NCI-H69 (cell line): ENCODE measurements at regions not wholly inside any gene's neighbourhood (a gene's known extent, or its start where the extent isn't known, plus 50 kb on each side); places are given as distances from the start of the nearest gene placed in this dataset.
"Not testable (repeated sequence)": the region's sequence is repeated elsewhere in the genome, so short reads cannot be mapped to it uniquely, and the experiment has no call there.

Source experiments
- DNase-seq: peaks from one replicate; lab custom pipeline; 2025; lab: John Stamatoyannopoulos, UW

DNA sequence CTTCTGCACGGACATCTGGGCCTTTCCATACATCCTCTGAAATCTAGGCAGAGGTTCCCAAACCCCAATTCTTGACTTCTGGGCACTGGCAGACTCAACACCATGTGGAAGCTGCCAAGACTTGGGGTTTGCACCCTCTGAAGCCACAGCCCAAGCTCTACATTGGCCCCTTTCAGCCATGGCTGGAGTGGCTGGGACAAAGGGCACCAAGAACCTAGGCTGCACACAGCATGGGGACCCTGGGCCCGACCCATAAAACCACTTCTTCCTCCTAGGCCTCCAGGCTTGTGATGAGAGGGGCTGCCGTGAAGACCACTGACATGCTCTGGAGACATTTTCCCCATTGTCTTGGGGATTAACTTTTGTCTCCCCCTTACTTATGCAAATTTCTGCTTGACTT, 158.0 kb downstream of the GNAI1 start:
- not testable (repeated sequence) for DNase-seq

DNA sequence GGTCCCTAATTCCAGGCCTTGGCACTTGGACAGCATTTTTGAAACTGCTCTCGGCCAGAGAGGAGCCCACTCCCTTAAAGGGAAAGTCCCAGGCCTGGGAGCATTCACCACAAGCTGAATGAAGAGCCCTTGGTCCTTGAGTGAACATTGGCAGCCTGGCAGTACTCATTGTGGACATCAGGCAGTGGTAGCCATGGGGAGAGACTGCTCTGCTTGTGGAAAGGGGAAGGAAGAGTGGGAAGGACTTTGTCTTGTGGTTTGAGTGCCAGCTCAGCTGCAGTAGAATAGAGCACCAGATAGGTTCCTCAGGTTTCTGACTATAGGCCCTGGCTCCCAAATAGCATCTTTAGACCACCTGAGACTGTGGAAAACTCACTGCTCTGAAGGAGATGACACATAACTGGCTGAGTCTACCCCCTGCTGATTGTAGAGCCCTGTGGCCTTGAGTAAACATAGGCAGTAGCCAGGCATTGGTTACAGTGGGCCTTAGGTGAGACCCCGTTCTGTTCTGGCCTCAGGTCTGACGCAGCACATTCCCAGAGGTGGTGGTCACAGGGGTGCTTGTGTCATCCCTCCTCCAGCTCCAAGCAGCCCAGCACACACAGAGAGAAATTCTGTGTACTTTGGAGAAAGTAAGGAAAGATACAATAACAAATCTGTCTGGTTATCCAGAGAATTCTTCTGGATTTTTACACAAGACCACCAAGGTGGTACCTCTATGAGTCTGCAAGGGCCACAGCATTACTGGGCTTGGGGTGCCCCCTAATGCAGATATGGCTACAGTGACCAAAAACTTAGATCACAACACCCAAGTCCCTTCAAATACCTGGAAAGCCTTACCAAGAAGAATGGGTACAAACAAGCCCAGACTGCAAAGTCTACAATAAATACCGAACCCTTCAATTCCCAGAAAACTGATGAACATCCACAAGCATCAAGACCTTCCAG, 153.8 kb downstream of the GNAI1 start:
- DNase-seq, result peak; percentile 32

DNA sequence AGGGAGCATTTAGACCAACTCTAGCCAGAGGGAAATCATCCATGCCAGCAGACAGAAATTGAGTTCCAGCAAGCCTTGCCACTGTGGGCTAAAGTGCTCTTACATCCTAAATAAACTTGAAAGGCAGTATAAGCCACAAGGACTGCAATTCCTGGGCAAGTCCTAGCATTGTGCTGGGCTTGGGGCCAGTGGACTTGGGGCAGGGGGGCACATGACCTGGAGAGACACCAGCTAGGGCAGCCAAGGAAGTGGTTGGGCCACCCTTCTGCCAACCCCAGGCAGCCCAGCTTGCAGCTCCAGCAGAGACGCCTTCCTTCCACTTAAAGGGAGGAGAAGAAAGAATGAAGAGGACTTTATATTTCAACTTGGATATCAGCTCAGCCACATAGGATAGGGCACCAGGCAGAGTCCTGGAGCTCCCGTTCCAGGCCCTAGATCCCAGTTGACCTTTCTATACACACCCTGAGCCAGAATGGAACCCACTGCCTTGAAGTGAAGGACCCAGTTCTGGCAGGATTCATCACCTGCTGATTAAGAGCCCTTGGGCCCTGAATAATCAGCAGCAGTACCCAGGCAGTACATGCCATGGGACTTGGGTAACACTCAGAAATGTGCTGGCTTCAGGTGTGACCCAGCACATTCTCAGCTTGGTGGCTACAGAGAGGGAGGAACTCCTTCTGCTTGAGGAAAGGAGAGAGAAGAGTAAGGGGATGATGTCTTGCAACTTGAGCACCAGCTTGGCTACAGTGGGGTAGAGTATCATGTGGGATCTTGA, 153.0 kb downstream of the GNAI1 start:
- no peak for DNase-seq

DNA sequence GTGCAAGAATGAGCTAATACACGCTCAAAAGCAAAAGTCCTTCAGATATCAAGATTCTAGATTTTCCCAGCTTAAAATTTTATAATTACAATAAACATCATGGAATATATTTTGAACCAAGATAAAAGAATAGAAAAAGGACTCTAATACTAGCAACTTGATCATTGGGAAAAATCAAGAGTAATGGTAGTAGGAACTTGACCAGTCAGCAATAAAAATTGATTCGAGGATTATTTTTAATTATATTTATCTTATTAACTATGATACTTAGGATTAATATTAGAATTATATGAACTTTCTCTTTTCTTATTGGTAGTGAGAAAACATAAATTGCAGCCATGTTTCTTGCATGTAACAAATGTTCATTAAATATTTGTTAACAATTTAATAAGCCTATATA, 152.0 kb downstream of the GNAI1 start:
- DNase-seq, result no peak

DNA sequence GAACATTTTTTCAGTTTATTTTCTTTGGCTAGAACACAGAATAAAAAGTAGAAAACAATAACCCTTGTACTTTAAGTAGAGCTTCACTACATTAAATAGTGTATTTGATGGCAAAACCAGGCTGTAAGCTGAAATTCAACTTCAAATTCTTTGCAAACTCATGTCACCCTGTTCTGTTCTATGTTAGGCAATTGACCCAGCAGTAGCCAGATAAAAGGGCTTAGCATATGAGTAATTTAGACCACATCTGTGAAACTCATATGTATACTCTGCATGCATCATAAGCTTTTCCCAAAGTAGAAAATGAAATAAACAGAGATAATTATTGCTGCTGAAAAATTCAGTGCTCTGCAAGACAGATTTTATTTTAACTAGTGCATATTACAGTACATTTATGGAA, 150.2 kb downstream of the GNAI1 start:
- peak; percentile 22 for DNase-seq

DNA sequence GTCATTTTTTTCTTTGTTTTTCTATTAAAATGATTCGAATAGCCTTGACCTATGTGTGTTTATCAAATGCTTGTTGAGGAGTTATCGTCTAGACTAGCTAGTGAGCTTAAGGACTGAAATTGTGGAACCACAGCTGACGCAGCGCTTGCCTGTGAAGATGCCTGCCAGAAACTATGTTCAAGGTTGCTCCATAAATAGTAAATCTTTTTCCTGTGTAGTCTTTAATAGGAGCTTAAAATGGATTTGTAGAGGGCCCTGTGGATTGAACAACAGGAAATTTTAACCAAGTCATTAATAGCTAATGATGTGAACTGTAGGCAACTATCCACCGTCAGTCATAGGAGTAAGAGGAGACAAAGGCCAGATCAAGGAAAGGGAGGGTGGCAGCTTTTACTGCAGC, 145.1 kb downstream of the GNAI1 start:
- no peak for DNase-seq

DNA sequence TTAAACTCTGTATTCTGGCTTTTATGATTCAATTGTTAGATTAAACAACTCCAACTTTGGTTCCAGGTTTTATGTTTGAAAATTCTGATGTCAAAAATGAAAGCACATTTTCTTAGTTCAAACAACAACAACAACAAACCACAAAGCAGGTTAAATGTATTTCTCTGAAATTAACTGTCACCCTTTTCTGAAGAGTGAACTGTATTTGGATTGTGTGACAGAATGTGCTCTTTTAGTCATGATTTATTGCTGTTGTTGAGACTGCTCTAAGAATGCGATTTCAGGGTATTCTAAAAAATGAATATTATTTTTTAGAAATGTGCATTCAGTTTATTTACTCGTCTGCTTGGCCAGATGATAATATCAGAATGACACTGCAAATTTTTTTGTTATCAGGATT, 144.1 kb downstream of the GNAI1 start:
- DNase-seq, result no peak

DNA sequence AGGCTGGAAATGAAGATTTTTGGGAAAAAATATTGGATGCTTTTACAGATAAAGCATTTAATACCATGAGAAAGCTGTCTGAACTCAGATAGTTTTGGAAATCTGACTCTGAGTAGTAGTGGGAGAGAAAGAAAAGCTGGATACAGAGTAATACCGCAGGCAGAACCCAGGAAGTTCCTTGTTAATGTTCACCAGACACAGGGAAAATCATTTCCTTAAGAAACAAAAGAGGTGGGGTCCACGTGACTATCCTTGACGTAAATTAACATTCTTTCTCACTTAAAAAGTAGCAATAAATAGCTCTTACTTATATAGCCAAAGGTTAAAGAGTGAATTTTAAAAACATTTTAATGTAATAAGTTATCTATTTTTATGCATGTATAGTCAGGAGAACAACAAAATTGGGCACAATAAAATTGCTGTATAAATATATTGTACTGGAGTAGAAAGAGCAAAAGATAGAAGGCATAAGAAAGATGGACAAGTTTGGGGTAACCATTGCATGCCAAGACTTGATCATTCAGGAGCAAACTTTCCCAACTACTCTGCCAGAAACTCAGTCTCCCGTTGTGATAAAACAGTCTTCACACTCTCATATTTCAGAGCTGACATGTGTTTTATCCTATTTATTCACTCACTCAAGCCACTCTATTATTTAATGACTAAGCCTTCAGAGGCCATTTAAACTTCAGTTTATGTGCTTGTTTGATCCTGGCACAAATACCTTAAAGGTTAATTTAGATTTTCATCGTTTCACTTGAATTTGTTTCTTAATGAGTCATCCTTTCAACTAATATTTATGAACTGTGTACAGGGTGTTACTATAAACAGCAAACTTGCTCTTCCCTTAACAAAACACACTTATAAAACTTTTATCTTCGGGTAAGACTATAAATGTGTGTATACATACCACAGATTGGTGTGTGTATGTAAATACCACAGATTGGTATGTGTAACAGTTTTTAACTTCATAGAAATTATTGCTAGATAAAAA, 143.1 kb downstream of the GNAI1 start:
- DNase-seq, result peak; percentile 84
